ENCODE measurements at regions not wholly inside any gene's neighbourhood (a gene's known extent, or its start where the extent isn't known, plus 50 kb on each side); places are given as distances from the start of the nearest gene placed in this dataset.

- Histone ChIP-seq H3K9me3 (no peaks in the 10 kb centered on the region), H3K4me3 (no peak overlapping the region), H3K4me1 (no peaks in the 10 kb centered on the region), H3K36me3 (no peaks in the 10 kb centered on the region), H3K27ac (no peak overlapping the region), H3K27me3 (no peaks in the 10 kb centered on the region)
- no peak for DNase-seq
- no peak for ATAC-seq (ENCODE audit: low FRiP score in 2 of 2)
- TF ChIP-seq POLR2AphosphoS5 (IDR thresholded peaks at IDR 0.05) (no peak), CTCF (IDR thresholded peaks at IDR 0.05) (no peak), EP300 (IDR thresholded peaks at IDR 0.05) (no peak), POLR2A (IDR thresholded peaks at IDR 0.05) (no peak)
- 91 to 92% methylated on average over 5 of the region's 5 CpGs for WGBS, 2 donors
Observed at GRCh38 chr3:72022027-72022426, 237.1 kb upstream of the PROK2 start.

- H3K36me3 ChIP-seq: no peaks in the 10 kb centered on the region
- TF ChIP-seq CTCF (IDR thresholded peaks at IDR 0.05) (no peak), EP300 (IDR thresholded peaks at IDR 0.05) (no peak), POLR2A (IDR thresholded peaks at IDR 0.05) (no peak), POLR2AphosphoS5 (IDR thresholded peaks at IDR 0.05) (no peak)
- DNase-seq: no peak
- no peaks in the 10 kb centered on the region for H3K9me3 ChIP-seq
- no peaks in the 10 kb centered on the region for H3K27me3 ChIP-seq
- no peak for ATAC-seq (ENCODE audit: low FRiP score in 2 of 2)
- WGBS, 2 donors: 96% methylated on average over 1 of the region's 1 CpG
- no peaks in the 10 kb centered on the region for H3K4me1 ChIP-seq
- H3K27ac ChIP-seq: no peak overlapping the region
- H3K4me3 ChIP-seq: no peak overlapping the region
Observed at GRCh38 chr3:72021531-72021930, 236.6 kb upstream of the PROK2 start.

- no peaks in the 10 kb centered on the region for H3K36me3 ChIP-seq
- DNase-seq (peak in 1 of 2 donors; percentile 16), ATAC-seq (ENCODE audit: low FRiP score in 2 of 2) (no peak)
- no peaks in the 10 kb centered on the region for H3K27me3 ChIP-seq
- no peak overlapping the region for H3K27ac ChIP-seq
- TF ChIP-seq POLR2AphosphoS5 (IDR thresholded peaks at IDR 0.05) (no peak), POLR2A (IDR thresholded peaks at IDR 0.05) (no peak), CTCF (IDR thresholded peaks at IDR 0.05) (no peak), EP300 (IDR thresholded peaks at IDR 0.05) (no peak)
- no peaks in the 10 kb centered on the region for H3K4me1 ChIP-seq
- 82 to 95% methylated on average over 5 of the region's 5 CpGs for WGBS, 2 donors
- no peaks in the 10 kb centered on the region for H3K9me3 ChIP-seq
- no peak overlapping the region for H3K4me3 ChIP-seq
Observed at GRCh38 chr3:72018343-72018984, 233.5 kb upstream of the PROK2 start.

- Histone ChIP-seq H3K36me3 (no peaks in the 10 kb centered on the region), H3K27ac (no peak overlapping the region), H3K4me1 (no peaks in the 10 kb centered on the region), H3K27me3 (no peaks in the 10 kb centered on the region), H3K4me3 (no peak overlapping the region), H3K9me3 (no peaks in the 10 kb centered on the region)
- ATAC-seq (ENCODE audit: low FRiP score in 2 of 2) (no peak), DNase-seq (no peak)
- TF ChIP-seq CTCF (IDR thresholded peaks at IDR 0.05) (no peak), POLR2A (IDR thresholded peaks at IDR 0.05) (no peak)
- WGBS, 2 donors: 78 to 90% methylated on average over 1 of the region's 1 CpG
Observed at GRCh38 chr3:72017935-72018334, 233.0 kb upstream of the PROK2 start.

GRCh38 chr3:72017311-72017710 is 232.4 kb upstream of the PROK2 start:
- DNase-seq (no peak), ATAC-seq (ENCODE audit: low FRiP score in 2 of 2) (no peak)
- Histone ChIP-seq H3K36me3 (no peaks in the 10 kb centered on the region), H3K9me3 (no peaks in the 10 kb centered on the region), H3K4me1 (no peaks in the 10 kb centered on the region), H3K27me3 (no peaks in the 10 kb centered on the region), H3K27ac (no peak overlapping the region), H3K4me3 (no peak overlapping the region)
- WGBS, 2 donors: 92 to 95% methylated on average over 1 of the region's 1 CpG
- no peak for TF ChIP-seq POLR2A (IDR thresholded peaks at IDR 0.05)
- TF ChIP-seq CTCF (IDR thresholded peaks at IDR 0.05): no peak
